Stimulated activated CD4-positive, alpha-beta T cell treated with anti-CD3 and anti-CD28 coated beads, Interleukin-2, amount 100 ng/mL, for 24 hours (primary cell): ENCODE measurements at regions not wholly inside any gene's neighbourhood (a gene's known extent, or its start where the extent isn't known, plus 50 kb on each side); places are given as distances from the start of the nearest gene placed in this dataset.
A peak's percentile ranks its signal among the peaks of the same experiment; 100 is the strongest.

Source experiments
- DNase-seq, 2 donors: peaks; one replicate each; pipeline ENCODE4 v3.0.0-alpha.2; 2020

DNA sequence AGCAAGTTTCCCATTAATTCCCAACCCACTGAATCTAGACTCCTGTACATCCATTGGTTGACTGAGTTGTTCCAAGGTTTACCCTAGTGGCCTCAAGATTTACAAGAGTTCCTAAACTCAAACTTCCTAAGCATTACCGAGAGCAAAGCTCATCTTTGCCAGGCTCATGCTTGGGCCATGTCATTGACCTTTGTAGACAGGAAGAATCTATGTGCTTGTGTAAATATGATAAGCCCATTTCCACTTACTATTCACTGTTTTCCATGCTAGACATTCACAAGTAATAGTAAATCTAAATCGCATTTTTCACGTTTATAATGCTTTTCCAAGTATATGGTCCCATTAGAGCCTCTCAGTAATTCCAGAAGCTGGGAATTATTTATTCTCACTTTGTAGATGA is 534.5 kb upstream of the CLINT1 start:
- no peak for DNase-seq

DNA sequence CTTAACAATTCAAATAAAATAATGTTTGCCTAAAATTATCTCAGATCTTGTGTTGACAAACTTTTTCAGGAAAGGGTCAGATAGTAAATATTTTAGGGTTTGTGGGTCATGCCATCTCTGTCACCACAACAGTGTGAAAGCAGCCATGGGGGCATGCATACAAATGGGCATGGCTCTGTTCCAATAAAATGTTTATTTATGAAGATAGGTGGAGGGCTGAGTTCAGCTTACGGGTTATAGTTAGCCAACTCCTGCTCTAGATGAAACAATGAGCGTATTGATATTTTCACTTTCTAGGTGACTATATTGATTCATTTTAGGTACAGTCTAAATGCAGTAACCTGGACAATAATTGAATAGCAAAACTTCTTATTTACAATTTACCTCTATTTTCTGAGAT is 533.8 kb upstream of the CLINT1 start:
- no peak for DNase-seq

- no peak for DNase-seq
Observed at GRCh38 chr5:158390577-158390976, 531.6 kb upstream of the CLINT1 start.

DNA sequence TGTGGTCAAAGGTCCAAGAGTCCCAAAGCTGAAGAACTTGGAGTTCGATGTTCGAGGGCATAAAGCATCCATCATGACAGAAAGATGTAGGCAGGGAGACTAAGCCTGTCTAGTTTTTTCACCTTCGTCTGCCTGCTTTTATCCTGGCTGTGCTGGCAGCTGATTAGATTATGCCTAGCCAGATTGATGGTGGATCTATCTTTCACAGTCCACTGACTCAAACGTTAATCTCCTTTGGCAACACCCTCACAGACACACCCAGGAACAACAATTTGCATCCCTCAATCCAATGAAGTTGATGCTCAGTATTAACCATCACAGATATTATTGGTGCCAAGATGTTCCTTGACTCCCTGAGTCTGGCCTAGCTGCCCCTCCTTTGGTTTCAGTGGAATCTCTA is 530.8 kb upstream of the CLINT1 start:
- DNase-seq: no peak

- DNase-seq: no peak
Observed at GRCh38 chr5:158388021-158388420, 529.1 kb upstream of the CLINT1 start.

DNA sequence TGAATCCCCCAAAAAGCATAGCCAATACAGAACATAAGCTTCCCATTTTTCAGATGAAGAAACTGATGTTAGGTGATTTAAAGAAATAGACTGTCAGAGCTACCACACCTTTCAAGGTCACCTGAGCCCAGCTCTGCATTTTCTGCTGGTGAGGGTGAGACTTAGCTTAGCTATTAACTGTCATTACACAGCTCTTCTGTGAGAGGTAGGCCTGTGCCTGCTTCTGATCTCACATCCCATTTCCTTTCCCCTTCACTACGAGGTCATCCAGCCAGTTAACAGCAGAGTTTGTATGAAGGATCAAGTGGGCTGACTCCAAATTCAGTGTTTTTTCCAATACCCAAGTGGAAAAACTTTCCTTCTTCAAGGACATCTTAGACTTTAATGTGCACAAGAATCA is 528.6 kb upstream of the CLINT1 start:
- no peak for DNase-seq

DNA sequence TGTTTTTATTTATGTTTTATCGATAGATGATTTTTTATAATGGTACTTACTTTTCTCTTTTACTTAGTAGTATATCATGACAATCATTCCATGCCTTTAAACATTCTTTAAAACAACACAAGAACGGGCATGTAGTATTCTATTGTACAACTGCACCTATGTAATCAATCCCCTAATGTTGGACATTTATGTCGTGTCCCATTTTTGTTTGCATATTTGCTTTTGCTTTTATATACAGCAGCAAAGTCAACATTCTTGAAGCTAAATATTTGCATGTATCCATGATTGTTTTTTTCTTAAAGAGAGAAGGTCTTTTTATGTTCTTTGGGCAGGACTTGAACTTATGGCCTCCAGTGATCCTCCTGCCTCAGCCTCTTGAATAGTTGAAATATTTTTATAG is 527.0 kb upstream of the CLINT1 start:
- DNase-seq: no peak

DNA sequence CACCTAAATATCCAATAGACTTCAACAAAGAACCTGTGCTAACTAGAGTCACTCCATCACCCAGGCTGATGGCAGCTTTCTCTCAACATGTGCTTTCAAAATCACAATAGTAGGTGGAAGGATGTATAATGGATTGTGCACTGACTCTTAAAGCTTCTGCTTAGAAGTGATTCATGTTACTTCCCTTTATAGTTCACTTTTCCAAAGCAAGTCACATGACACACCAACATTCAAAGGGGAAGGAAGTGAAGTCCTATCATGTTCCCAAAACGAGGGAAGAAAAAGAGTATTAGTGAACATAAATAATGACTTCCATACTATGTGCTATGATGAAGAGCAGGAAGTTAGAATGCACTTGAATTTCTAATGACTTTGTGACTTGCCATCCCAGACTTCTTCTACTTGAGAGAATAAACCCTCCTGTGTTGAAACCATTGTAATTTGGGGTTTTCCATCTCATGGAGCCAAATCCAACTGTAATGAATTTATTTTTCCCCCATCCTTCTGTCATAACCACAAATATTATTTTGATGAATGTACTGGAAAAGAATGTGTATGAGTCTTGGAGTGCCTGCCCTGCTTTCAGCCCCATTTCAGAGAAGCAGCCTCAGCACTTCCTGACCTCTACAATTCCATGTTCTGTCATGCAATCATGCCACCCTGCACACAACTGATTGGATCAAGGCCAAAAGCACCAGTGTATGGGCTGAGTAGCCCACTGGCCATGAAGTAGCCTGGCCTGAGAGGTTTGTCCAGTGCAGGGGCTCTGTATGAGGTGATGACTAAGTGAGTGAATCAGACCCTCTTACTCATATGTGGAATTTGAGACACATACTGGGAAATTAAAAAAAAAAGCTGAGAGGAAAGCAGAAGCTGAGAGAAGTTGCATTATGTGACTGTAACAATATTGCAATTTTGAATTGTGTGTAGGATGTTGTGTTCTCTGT is 525.9 kb upstream of the CLINT1 start:
- no peak for DNase-seq

DNA sequence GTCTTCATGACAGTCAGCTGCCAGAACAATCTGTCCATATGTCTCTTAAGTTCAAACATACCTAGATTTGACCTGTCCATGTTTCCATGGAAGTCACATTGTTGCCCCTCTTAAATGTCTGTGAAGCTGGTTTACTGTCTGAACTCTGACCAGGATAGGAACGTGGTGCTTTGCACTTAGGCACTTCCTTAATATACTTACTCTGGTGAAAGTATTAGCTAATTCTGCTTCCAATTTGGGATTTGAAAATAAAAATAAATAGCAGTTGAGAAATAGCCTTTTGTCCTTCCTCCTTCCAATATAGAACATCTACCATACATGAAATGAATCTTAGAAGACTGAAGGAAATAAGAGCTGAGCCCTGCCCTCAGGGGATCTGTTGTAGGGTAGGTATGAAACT is 524.5 kb upstream of the CLINT1 start:
- DNase-seq: no peak

DNA sequence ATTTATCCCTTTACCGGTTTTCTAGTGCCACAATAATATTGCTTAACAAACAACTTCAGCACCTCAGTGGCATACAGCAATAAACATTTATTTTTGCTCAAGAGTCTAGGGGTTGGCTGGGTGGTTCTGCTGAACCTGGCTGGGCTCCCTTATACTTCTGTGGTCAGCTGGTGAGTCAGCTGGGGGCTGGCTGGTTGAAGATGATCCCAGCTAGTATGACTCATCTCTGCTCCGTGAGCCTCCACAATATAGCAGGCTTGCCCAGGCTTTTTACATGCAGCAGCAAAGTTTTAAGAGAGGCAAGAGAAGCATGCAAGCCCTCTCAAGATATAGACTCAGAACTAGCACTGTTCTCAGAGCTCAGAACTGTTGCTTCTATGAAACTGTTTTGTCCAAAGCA is 523.5 kb upstream of the CLINT1 start:
- peak in 1 of 2 donors; percentile 30 for DNase-seq

- no peak for DNase-seq
Observed at GRCh38 chr5:158381614-158382160, 522.7 kb upstream of the CLINT1 start.

DNA sequence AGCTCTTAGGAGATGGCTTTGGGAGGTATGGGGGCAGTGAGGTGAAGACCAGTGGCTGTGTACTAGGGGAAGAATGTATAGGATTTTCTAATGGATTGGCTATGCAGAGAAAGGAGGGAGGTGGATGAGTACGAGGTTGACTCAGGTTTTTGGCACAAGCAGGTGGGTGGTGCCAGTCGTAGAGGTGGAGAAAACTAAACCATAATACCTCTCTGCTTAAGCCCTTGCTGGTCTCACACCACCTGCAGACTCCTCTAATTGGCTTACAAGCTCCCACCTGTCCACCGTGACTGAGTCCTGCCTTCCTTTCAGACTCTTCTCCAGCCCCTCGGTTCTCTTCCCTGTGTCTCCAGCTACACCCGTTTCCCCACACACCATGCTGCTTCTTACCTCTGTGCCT is 521.7 kb upstream of the CLINT1 start:
- no peak for DNase-seq

- no peak for DNase-seq
Observed at GRCh38 chr5:158378931-158379330, 520.0 kb upstream of the CLINT1 start.

DNA sequence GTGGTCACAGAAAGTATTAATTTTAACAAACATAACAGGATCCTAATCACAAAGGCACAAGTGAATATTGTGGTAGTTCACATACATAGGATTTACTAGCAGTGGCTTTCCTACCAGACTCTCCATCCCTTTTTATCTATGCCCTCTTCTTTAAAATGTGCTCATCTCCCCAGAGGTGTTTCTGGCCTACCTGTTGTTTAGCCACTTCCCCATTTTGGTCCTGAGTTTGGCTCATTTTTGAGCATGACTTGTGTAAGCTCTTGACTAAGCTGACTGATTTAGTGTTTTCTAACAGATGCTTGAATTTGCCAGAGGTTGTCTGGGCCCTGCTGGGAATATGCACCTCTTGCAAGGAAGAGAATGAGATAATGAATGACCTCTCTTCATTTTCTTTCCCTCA is 517.7 kb upstream of the CLINT1 start:
- no peak for DNase-seq

GRCh38 chr5:158375531-158375930 is 516.6 kb upstream of the CLINT1 start:
- DNase-seq: no peak

GRCh38 chr5:158373608-158374395 is 514.9 kb upstream of the CLINT1 start:
- no peak for DNase-seq

- no peak for DNase-seq
Observed at GRCh38 chr5:158369241-158369640, 510.3 kb upstream of the CLINT1 start.

DNA sequence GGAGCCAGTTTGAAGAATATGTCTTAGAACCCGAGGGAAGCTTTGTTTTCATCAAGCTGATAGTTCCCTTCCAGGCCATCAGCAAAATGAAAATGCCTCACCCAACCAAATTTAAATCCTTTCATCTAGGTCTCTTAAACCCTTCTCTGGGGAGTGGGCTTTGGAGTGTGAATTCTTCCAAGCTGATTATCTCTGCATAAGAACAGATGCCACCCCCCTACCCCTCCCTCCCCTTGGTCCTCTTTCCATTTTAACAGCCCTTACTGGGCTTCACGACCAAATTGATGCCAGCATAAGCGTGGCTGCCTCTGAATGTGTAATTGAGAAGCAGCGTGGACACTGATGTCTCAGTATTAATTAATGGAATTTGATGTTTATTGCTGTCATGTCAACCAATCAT is 509.7 kb upstream of the CLINT1 start:
- no peak for DNase-seq

- DNase-seq: no peak
Observed at GRCh38 chr5:158364367-158364766, 505.4 kb upstream of the CLINT1 start.

DNA sequence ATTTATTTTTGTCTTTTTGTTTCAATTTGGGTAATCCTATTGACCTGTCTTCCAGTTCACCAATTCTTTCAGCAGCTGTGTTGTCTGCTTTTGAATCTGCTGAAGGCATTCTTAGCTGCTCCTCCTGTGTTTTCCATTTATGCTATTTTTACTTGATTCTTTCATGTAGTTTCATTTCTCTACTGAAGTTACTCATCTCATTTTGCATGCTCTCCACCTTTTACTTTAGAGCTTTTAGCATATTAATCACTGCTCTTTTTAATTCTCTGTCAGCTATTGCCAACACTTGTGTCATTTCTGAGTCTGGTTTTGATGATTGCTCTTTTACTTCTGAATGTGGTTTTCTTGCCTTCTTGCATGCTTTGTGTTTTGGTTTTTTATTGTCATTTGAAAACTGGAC is 496.0 kb upstream of the CLINT1 start:
- no peak for DNase-seq

GRCh38 chr5:158351485-158352125 is 492.7 kb upstream of the CLINT1 start:
- no peak for DNase-seq

GRCh38 chr5:158349987-158350386 is 491.0 kb upstream of the CLINT1 start:
- DNase-seq: no peak

DNA sequence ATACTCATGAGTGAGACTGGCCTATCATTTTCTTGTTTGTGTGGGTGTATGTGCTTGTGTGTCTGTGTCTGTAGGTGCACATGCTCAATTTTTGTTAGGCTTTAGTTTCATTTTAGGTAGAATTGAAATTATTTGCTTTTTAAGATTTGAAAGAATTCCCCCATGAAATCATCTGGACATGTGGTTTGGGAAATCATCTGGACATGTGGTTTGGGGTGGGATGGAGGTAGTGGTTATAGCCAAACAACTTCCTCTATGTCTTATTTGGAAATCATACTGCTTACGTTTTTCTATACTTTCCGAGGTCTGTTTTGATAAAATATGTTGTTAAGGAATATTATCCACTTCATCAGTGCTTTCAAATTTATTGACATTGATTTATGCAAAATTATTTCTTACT is 485.4 kb upstream of the CLINT1 start:
- no peak for DNase-seq
